Endothelial cell of hepatic sinusoid (primary cell): ENCODE measurements at regions not wholly inside any gene's neighbourhood (a gene's known extent, or its start where the extent isn't known, plus 50 kb on each side); places are given as distances from the start of the nearest gene placed in this dataset.
"Not testable (repeated sequence)": the region's sequence is repeated elsewhere in the genome, so short reads cannot be mapped to it uniquely, and the experiment has no call there.

ENCODE experiments used
- in situ Hi-C: cut with HindIII; loops from 2 replicates; pipeline ENCODE4 v1.10.0; 2017; ENCODE audit warnings: low sequenced_read_pairs

- in situ Hi-C loops: no loop called here
Observed at GRCh38 chr2:48178611-48179010, 135.9 kb upstream of the FOXN2 start.

GRCh38 chr2:48180557-48180956, 133.9 kb upstream of the FOXN2 start:
- in situ Hi-C loops: no loop called here

GRCh38 chr2:48183276-48183675, 131.2 kb upstream of the FOXN2 start:
- in situ Hi-C loops: no loop called here

- in situ Hi-C loops: no loop called here
Observed at GRCh38 chr2:48183991-48184390, 130.5 kb upstream of the FOXN2 start.

GRCh38 chr2:48187503-48187902, 127.0 kb upstream of the FOXN2 start:
- in situ Hi-C loops: no loop called here

- in situ Hi-C loops: no loop called here
Observed at GRCh38 chr2:48189552-48190228, 124.8 kb upstream of the FOXN2 start.

- in situ Hi-C loops: no loop called here
Observed at GRCh38 chr2:48190230-48190629, 124.3 kb upstream of the FOXN2 start.

GRCh38 chr2:48194641-48195040, 119.8 kb upstream of the FOXN2 start:
- in situ Hi-C loops: no loop called here

- in situ Hi-C loops: no loop called here
Observed at GRCh38 chr2:48195169-48195568, 119.3 kb upstream of the FOXN2 start.

- in situ Hi-C loops: no loop called here
Observed at GRCh38 chr2:48197618-48198017, 116.9 kb upstream of the FOXN2 start.

GRCh38 chr2:48198371-48198770, 116.1 kb upstream of the FOXN2 start:
- in situ Hi-C loops: no loop called here

- in situ Hi-C loops: no loop called here
Observed at GRCh38 chr2:48199070-48199469, 115.4 kb upstream of the FOXN2 start.

- in situ Hi-C loops: no loop called here
Observed at GRCh38 chr2:48200620-48201293, 113.7 kb upstream of the FOXN2 start.

- in situ Hi-C loops: not testable (repeated sequence)
Observed at GRCh38 chr2:48201435-48201834, 113.0 kb upstream of the FOXN2 start.

GRCh38 chr2:48202863-48203642, 111.4 kb upstream of the FOXN2 start:
- in situ Hi-C loops: no loop called here

GRCh38 chr2:48203668-48204067, 110.8 kb upstream of the FOXN2 start:
- in situ Hi-C loops: no loop called here

GRCh38 chr2:48204750-48205136, 109.7 kb upstream of the FOXN2 start:
- in situ Hi-C loops: loop anchor here (5.0 kb wide), 1 partner anchor 77 kb away; no protein-coding TSS in a partner anchor

GRCh38 chr2:48205137-48205798, 109.2 kb upstream of the FOXN2 start:
- in situ Hi-C loops: loop anchor here (5.0 kb wide), 1 partner anchor 78 kb away; no protein-coding TSS in a partner anchor

- in situ Hi-C loops: loop anchor here (5.0 kb wide), 1 partner anchor 79 kb away; no protein-coding TSS in a partner anchor
Observed at GRCh38 chr2:48206056-48206656, 108.3 kb upstream of the FOXN2 start.

- in situ Hi-C loops: loop anchor here (5.0 kb wide), 1 partner anchor 80 kb away; no protein-coding TSS in a partner anchor
Observed at GRCh38 chr2:48207201-48207641, 107.3 kb upstream of the FOXN2 start.
